HG02588 (cell line): ENCODE measurements at regions not wholly inside any gene's neighbourhood (a gene's known extent, or its start where the extent isn't known, plus 50 kb on each side); places are given as distances from the start of the nearest gene placed in this dataset.
"Not testable (repeated sequence)": the region's sequence is repeated elsewhere in the genome, so short reads cannot be mapped to it uniquely, and the experiment has no call there.

Experiments
- ATAC-seq: cut with Tn5 transposase; IDR thresholded peaks from one replicate; pipeline ENCODE4 v1.9.1; 2021; ENCODE audit warnings: mild to moderate bottlenecking, moderate library complexity; ENCODE audit not compliant: unreplicated experiment

DNA sequence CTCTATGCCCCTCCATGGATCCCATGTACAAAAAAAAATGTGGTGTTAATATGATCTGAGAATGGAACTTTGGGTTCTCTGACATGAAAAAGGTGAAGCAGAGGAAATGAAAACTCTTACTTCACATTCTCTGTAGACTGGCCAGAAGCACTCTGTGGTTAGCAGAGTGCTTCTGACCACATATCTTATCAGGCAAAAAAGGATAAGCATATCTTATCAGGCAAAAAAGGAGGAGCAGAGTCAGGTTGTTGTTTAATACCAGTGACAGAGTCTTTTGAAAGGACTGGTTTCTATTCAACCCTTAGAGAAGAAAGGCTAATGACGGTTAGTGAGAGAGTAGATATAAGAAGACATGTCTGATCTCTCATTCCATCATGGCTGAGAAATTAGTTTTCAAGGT is 1404.8 kb downstream of the SLITRK1 start:
- ATAC-seq: no peak

DNA sequence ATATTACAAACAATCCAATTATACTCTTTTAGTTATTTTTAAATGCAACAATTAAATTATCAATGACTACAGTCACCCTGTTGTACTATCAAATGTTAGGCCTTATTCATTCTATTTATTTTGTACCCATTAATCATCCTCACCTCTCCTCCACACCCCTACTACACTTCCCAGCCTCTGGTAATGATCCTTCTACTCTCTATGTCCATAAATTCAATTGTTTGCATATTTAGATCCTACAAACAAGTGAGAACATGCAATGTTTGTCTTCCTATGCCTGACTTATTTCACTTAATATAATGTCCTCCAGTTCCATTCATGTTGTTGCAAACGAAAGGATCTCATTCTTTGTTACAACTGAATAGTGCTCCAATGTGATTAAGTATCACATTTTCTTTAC is 1414.6 kb downstream of the SLITRK1 start:
- ATAC-seq: no peak

DNA sequence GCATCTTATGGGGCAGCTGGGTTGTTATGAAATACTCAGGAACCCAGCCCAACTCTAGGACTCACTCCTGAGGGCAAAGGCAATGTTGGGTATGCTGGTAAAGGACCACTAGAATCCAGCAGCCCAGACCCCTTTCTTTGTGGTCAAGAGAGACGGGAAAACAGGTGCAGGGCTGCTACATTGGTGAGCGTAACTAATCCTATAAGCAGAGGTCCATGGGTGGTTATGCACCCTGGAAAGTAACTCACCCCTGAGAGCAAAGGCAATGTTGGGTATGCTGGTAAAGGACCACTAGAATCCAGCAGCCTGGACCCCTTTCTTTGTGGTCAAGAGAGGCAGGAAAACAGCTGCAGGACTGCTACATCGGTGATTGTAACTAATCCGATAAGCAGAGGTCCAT is 1422.7 kb downstream of the SLITRK1 start:
- not testable (repeated sequence) for ATAC-seq

DNA sequence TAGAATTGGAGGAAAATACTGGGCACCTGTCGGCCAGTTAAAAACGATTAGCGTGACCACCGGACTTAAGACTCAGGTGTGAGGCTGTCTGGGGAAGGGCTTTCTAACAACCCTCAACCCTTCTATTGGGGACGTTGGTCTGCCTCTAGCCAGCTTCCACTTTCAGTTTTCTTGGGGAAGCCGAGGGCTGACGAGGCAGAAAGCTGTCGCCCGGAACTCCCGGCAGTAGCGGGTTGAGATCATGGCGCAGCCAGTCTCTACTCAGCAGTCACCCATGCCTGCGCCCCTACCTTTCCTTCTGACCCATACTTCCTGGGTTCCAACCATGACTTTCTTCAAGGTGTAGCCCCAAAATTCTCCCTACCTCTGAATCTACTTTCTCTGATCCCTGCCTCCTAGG is 1424.1 kb downstream of the SLITRK1 start:
- ATAC-seq: no peak

DNA sequence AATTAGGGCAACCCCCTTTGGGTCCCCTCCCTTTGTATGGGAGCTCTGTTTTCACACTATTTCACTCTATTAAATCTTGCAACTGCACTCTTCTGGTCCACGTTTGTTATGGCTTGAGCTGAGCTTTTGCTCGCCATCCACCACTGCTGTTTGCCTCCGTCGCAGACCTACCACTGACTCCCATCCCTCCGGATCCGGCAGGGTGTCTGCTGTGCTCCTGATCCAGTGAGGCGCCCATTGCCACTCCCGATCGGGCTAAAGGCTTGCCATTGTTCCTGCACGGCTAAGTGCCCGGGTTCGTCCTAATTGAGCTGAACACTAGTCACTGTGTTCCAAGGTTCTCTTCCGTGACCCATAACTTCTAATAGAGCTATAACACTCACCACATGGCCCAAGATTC is 1424.7 kb downstream of the SLITRK1 start:
- not testable (repeated sequence) for ATAC-seq

DNA sequence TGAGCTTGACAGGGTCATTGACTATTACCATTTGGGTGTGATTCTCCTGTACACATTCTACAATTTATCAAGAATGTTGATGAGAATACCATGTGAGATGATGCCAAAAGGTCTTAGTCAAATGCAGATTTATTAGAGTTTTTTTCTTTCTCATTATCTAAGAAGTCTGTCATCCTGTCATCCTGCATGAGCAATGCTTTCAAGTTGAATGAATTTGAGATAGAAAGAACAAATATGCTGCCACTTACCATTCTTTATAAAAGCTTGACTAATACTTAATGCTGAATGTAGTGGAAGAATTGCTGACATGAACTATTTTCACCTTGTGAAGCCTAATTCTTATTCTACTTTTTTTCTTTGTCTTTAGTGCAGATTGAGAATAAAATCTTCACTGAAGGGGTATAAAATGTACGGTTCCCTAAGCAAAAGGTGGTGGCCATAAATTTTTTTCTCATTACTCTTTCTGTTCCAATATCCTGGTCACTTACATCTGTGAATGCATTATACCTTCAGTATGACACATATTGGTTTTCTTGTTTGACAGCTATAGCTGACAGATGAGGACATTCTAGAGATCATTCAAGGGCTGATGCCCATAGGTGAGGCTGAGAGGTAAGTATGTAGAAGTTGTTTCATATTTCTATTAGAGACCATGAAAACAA is 1434.7 kb downstream of the SLITRK1 start:
- no peak for ATAC-seq

DNA sequence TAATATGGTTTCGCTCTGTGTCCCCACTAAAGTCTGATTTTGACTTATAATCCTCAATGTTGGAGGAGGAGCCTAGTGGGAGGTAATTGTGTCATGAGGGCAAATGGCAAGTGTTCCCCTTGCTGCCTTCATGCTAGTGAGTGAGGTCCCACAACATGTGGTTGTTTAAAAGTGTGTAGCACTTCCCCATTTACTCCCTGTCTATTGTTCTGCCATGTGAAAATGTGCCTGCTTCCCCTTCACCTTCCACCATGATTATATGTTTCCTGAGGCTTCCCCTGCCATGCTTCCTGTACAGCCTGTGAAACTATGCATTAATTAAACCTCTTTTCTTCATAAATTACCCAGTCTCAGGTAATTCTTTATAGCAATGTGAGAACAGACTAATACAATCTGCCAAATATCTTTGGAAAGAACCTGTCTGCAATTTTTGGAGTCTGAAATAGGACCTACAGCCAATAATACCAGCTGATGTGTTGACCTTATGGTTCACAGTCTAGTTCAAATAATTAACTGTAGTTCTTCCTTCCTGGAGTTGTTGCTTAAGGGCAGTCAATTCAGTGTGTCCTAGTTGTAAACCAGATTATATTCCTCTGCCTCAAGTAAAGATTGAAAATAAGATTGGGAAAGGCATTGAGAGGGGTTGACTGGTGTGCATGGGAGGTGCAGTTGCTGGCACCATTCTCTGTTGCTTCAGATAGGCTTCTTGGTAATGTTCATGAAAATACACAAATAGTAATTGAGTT is 1442.9 kb downstream of the SLITRK1 start:
- ATAC-seq: no peak

DNA sequence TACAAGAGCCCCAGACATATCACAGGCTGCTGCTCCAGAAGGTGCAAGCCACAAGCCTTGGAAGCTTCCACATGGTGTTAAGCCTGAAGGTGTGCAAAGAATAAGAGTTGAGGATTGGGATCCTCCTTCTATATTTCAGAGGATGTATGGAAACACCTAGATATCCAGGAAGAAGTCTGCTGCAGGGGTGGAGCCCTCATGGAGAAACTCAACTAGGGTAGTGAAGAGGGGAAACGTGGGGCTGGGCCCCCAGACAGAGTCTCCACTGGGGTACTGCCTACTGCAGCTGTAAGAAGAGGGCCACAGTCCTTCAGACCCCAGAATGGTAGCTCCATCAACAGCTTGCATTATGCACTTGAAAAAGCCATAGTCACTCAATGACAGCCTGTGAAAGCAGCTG is 1444.0 kb downstream of the SLITRK1 start:
- ATAC-seq: no peak

DNA sequence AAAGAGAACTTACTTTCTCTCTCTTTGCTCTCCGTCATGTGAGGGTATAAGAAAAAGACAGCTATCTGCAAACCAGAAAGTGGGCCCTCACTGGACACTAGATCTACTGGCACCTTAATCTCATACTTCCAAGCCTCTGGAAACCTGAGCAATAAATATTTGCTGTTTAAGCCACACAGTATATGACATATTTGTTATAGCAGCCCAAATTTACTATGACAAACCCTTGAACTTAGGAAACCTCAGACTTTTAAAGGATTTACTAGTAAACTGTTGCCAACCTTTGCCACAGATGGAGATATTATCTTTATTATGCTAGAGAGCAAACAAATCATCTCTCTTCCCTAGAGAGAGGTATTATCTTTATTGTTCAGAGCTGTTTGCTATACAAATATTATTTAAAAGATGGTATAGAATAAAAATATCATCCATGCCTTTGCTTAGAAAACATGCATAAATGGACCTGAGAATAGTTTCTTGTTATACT is 1446.1 kb downstream of the SLITRK1 start:
- ATAC-seq: no peak

DNA sequence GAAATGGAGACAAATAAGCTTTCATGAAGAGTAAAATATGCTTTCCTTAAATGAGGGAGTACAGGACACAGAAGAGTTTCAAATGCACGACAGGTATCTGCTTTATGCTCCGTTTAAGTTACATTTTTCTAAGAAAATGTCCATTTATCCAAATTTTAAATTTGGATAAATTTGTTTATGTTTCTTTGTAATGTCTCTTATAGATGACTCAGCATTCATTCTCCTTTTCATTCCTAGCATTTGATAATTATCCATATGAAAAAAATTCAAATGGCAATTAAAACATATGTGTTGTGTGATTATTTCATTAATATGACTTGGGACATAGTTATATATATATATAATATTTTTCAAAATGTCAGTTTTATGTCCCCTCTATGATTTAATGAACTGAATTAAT is 1449.3 kb downstream of the SLITRK1 start:
- ATAC-seq: no peak

DNA sequence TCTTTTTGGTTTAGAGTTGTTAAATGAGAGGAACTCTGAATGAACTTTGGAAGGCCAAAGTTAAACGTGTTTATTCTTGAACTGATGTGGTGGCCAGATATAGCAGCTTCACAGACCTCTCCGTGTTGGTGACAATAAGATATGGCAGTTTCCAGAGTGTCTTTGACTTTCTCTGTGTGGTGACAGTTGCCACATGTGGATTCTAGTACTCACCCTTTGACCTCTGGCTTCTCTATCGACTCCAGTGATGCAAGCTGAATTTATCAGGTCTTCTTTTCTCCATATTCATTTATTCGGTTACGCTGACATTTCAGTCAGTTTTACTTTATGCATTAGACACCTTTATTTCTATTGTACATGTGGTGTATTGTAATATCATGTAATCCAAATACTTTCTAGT is 1469.5 kb downstream of the SLITRK1 start:
- ATAC-seq: no peak

DNA sequence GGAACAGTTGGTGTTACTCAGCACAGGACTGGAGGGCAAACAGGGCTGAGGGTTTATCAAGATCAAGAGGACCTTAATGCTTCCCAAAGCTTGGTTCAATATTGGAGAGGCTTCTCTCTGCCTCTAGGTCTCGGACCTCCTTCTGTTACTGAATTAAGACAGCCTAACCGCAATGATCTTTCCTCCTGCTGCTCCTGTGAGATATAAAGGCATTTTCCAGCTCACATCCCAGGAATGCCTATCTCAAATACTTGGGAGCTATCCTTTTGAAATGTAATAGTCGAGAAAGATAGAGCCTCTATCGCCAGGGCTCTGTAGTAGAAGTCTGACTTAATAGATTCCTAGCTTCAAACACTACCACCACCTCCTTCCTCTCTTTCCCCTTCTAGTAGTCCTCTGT is 1475.0 kb downstream of the SLITRK1 start:
- no peak for ATAC-seq

DNA sequence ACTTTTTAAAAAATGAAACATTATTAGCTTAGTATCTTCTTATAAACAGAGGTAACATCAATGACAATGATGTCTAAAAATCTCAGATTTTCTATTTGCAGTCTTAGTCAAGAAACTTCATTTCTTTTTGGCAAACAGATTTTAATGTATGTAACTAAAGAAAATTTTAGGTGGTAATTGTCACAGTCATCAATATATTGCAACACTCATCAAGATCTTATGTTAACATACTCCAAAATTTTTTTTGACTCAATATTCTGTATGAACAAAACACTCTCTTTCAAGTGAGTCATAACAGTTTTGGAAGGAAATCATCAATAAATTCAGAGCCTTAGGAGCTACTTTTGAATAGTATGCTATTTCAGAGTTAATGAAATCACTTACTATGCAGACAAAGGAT is 1507.6 kb downstream of the SLITRK1 start:
- no peak for ATAC-seq

DNA sequence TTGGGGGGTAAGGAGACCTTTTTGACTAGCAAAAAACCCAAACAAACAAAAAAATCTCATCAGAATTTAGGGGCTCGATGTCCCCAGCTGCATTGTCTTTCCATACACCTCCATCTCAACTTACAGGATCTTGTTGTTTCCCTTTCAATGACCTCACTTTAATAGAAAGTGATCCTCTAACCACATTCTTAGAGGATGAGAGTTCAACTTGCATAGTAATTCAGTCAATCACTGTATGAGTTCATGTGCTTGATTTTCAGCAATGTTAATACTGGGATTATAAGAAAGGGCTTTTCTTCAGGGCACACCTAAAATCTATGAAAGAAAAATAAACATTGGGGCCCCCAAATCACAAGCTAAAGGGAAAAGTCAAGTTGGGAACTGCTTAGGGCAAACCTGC is 1512.0 kb downstream of the SLITRK1 start:
- no peak for ATAC-seq

DNA sequence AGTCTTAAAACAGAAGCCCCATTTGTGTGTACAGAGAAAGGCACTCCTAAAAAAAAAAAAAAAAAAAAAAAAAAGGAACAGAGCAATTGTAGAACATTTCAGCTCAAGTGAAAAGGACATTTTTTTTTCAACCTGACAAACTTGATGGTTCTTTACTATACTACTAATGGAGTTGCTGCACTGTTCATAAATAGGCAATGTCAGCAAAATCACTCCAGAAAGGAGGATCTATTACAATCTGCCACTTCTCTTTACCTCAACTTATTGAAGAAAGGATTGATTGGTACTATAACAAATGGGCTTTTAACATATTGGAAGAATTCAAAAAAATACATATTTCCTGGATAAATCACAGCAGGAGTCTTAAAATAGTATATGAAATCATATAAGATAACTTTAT is 1517.7 kb downstream of the SLITRK1 start:
- no peak for ATAC-seq

DNA sequence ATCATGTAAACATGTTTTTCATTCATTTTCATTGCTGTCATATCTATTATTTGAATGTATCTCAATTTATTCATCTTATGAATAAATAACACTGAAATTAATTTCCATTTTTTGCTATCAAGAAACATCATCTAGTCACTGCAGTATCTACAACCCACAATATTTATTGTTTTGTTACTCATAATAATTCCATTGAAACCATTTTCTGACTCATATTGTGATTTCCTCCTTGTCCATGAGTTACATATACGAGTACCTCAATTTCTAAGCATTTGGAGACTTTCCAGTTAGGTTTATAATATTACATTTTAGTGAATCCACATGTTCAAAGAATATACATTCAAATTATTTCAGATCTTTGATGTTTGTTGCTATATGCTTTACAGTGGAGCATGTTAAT is 1524.0 kb downstream of the SLITRK1 start:
- no peak for ATAC-seq

DNA sequence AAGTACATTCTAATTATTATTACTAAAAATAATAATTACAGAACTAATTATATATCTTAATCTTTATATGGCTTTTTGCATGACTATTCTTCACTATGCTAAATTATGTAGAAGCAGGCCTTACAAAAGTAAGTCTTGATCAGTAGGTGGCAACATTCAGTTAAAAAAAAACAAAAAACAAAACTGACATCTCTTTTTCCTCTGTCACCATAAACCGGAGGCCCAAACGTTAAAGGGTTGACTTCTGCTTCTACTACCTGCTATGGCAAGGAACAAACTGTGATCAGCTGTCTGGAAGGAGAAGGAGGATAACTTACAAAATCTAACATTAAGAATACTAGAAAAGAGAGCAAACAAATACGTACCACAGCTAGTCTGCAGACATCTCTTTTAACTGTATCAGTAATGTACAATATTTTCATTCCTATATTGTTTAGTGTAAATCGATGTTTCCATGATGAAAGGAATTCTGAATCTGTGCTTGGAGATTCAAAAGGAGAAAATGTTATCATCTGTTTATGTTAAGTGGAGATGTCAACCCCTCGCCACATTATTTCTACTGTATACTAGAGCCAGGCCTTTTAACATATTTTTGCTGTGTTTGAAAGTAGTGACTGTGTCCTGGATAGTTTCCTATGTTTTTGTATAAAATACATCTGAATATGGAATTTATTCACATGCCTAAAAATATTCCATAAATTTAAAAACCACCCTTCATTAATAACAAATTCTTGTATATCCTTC is 1525.4 kb downstream of the SLITRK1 start:
- ATAC-seq: no peak

DNA sequence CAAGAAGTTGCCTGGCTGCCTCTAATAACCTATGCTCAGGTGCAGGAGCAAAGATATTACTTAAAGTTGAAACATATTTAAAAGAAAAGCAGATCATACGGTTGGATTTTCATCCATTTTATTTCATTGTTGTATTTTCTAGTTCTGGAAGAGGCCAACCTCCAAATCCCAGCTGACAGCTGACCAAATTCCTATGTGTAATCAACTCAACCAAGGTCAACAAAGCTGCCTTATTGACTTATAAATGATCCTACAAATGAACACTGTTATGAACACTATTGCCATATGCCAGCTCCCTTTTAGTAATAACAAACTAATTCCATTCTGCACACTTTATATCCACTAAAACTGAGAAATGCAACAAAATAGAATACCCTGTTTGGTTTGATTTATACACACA is 1537.4 kb downstream of the SLITRK1 start:
- ATAC-seq: no peak

DNA sequence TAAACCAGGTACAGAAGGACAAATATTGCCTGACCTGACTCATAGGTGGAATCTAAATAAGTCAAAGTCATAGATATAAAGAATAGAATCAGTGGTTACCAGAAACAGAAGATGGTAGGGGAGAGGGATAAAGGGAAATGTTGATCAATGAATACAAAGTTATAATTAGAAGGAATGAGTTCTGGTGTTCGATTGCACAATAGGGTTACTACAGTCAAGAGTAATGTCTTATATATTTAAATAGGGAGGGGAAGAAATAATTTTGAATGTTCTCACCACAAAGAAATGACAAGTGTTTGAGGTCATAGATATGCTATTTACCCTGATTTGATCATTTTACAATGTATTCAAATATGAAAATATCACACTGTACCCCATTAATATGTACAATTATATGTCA is 1541.2 kb downstream of the SLITRK1 start:
- no peak for ATAC-seq

DNA sequence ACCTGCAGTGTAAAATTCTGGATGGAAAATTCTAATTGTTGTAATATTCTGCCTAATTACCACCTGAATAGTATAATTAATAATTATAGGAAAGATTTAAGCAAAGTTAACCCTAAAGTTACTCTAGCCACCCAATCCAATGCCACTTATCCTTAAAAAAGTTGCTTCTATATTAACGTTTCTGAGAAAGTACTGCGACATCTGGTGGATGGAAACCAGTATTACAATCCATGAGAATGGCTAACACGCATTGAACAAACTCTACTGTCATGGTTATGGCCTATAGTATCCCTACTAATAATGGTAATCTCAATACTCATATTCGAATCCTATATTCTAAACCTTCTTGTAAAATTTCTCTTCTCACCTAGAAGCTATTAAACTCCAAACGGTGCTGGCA is 1551.8 kb downstream of the SLITRK1 start:
- ATAC-seq: no peak

DNA sequence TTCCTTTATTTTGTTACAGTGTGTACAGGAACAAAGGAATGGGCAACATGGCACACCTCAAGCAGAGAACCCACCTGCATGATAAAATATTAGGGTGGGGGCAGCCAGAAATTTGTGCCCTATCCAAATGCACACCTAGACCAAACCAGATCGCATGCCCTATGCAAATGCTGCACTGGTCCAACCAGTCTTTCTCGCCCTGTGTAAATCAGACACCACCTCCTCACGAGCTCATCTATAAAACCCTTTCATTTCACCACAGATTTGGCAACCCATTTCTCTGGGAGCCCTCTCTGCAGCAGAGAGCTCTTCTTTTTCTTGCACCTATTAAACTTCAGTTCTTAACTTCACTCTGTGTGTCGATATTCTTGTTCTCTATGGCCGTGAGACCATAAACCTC is 1559.2 kb downstream of the SLITRK1 start:
- ATAC-seq: no peak

DNA sequence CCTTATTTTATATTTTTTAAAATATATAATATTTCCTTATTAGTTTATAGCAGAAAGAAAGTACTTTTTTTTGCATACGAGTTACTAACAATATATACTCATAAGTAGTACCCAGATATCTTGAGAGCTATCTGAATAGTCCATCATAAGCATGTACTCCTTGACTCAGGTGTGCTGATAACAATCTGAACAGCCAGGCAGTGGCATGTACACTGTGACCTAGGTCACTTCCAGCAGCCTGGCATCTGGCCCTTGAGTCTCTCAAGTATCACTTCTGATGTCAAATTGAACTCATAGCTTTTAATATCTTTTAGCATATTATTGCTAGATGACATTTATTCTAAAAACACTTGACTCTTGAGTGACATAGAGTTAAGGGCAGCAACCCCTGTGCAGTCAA is 1576.7 kb downstream of the SLITRK1 start:
- no peak for ATAC-seq
